ENCODE measurements at regions not wholly inside any gene's neighbourhood (a gene's known extent, or its start where the extent isn't known, plus 50 kb on each side); places are given as distances from the start of the nearest gene placed in this dataset.
"Not testable (repeated sequence)": the region's sequence is repeated elsewhere in the genome, so short reads cannot be mapped to it uniquely, and the experiment has no call there.

DNA sequence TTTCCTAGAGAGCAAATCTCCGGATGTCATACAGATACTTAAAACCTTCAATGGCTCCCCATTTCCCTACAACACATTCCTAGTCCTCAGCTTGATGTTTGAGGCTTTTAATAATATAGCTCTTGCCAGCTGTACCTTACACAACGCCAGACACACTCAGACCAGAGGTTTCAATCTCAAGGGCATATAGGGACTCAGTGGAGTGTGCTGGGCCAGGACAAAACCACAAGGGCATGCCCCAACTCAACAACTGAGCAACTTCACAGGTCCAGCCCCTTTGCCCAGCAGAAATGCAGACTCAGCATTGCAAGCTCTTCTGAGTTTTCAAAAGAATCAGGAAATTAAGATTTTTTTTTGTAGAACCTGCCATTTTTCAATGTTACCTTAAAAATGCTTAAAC is 95.4 kb upstream of the RRN3 start:
- H2BK5ac ChIP-seq (ENCODE audit: low read length); H4K91ac ChIP-seq (ENCODE audit: low read depth, low read length, poor library complexity); H2AFZ ChIP-seq (ENCODE audit: low read length); H3K27me3 ChIP-seq (ENCODE audit: control insufficient read depth in 3 of 3, insufficient read depth in 3 of 3, low read depth in 1 of 3, low read length in 3 of 3); H3K4ac ChIP-seq (ENCODE audit: low read length); H2AK5ac ChIP-seq (ENCODE audit: low read depth, low read length); H3K9ac ChIP-seq (ENCODE audit: low read depth, low read length, poor library complexity); H3K27ac ChIP-seq (replicated peaks; ENCODE audit: low read length); H3K18ac ChIP-seq (ENCODE audit: low read length); H3K79me1 ChIP-seq (ENCODE audit: low read depth, low read length); H2BK120ac ChIP-seq (ENCODE audit: low read depth, low read length); H3K4me2 ChIP-seq (ENCODE audit: insufficient read depth, low read length, poor library complexity, severe bottlenecking); H3K14ac ChIP-seq (ENCODE audit: low read length); H3K4me1 ChIP-seq (ENCODE audit: control insufficient read depth in 2 of 2, insufficient read depth in 1 of 2, low read depth in 1 of 2, low read length in 2 of 2); H3K9me3 ChIP-seq (replicated peaks in 1 of 2; ENCODE audit: control insufficient read depth in 2 of 2, insufficient read depth in 1 of 2, low read depth in 1 of 2, low read length in 2 of 2); DNase-seq (ENCODE audit: low spot score); H3K4me3 ChIP-seq (ENCODE audit: low read length in 2 of 2); H3K36me3 ChIP-seq (replicated peaks in 1 of 2; ENCODE audit: control insufficient read depth in 2 of 2, insufficient read depth in 2 of 2, low read length in 2 of 2); H4K8ac ChIP-seq (ENCODE audit: low read depth, low read length); H2BK12ac ChIP-seq (ENCODE audit: low read length); H3K23ac ChIP-seq (ENCODE audit: low read depth, low read length, poor library complexity); H2BK15ac ChIP-seq (ENCODE audit: low read length): not testable (repeated sequence)
- WGBS, 2 donors (ENCODE audit: extremely low coverage in 2 of 2, insufficient read length in 2 of 2, insufficient replicate concordance in 1 of 2), result no CpG with 5 or more reads among the region's 2 CpGs

Data from neuronal stem cell (in vitro differentiated cells).